AG10803 (cell line): ENCODE measurements at regions not wholly inside any gene's neighbourhood (a gene's known extent, or its start where the extent isn't known, plus 50 kb on each side); places are given as distances from the start of the nearest gene placed in this dataset.

ENCODE experiments used
- DNase-seq: peaks from one replicate; pipeline ENCODE4 v3.0.0; 2010; ENCODE audit warnings: low read depth
- H3K4me3 ChIP-seq: 2 replicates; pipeline ENCODE4 v1.5.1; 2011; ENCODE audit warnings: mild to moderate bottlenecking, low read length, control low read depth
- TF ChIP-seq, protein P1 (sequence below): conservative IDR thresholded peaks from 2 replicates; pipeline ENCODE4 v1.5.1; 2011; ENCODE audit warnings: mild to moderate bottlenecking, low read length, control low read depth, inconsistent platforms

GRCh38 chr6:113375950-113376846 is 480.9 kb upstream of the MARCKS start:
- TF ChIP-seq, protein P1, sequence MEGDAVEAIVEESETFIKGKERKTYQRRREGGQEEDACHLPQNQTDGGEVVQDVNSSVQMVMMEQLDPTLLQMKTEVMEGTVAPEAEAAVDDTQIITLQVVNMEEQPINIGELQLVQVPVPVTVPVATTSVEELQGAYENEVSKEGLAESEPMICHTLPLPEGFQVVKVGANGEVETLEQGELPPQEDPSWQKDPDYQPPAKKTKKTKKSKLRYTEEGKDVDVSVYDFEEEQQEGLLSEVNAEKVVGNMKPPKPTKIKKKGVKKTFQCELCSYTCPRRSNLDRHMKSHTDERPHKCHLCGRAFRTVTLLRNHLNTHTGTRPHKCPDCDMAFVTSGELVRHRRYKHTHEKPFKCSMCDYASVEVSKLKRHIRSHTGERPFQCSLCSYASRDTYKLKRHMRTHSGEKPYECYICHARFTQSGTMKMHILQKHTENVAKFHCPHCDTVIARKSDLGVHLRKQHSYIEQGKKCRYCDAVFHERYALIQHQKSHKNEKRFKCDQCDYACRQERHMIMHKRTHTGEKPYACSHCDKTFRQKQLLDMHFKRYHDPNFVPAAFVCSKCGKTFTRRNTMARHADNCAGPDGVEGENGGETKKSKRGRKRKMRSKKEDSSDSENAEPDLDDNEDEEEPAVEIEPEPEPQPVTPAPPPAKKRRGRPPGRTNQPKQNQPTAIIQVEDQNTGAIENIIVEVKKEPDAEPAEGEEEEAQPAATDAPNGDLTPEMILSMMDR: no peak
- H3K4me3 ChIP-seq: peak overlapping the region; percentile 36
- DNase-seq: peak; percentile 93

DNA sequence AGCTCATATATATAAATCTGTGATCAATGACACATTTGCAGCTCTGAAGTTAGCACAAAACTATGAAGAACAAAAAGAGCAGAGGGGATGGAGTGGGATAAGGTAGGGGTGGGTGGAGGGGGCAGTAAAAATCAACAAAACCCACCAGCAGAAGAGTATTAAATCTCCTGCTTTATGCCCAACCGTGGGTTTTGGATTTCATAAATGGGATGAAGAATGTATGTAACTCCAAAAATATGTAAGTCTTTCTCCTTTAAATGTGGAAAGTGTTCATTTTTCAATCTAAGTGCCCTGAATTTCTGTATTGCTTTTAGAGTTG is 480.3 kb upstream of the MARCKS start:
- DNase-seq: no peak
- TF ChIP-seq, protein P1: no peak
- no peak overlapping the region for H3K4me3 ChIP-seq

DNA sequence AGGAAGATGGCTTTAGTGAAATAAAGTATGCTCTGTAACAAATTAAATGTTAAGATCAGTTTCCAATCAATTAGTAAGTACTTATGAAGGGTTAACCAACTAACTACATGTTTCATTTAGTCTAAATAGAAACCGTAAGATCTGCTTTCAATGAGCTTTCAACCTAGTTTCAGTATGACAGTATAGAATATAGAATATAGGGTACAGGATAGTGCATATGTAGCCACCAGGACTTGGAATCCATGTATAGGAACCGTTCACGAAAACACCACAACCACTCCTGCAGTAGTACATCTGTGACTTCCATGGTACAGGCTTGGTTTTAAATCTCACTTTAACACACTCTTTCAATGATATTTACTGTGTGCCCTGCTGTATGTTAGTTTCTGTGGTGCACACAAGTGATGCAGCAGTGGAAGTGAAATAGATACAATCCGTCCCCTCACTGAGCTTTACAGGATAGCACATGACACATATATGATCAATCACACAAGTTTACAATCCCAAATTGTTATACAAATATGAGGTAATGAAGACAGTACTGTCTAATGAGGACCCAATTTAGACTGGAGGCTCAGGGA is 479.7 kb upstream of the MARCKS start:
- H3K4me3 ChIP-seq: no peak overlapping the region
- TF ChIP-seq, protein P1: no peak
- DNase-seq: no peak

DNA sequence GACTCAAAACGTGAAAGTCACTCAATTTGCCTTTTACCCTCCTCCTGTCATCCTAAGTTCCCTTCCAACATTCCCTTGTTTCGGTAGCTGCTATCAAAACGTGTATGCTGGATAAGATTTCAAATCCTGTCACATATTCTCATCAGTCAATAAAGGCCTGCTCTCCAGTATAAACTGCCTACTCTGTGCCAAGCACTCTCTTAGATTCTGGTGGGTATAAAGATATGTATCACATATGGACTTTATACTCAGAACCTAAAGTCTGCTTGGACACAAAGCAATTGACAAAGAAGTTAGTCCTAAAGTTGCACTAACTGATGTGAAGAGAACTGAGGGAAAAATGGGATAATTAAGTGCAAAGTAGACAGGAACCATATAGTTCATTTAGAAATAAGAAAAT is 476.6 kb upstream of the MARCKS start:
- no peak overlapping the region for H3K4me3 ChIP-seq
- TF ChIP-seq, protein P1: no peak
- no peak for DNase-seq

DNA sequence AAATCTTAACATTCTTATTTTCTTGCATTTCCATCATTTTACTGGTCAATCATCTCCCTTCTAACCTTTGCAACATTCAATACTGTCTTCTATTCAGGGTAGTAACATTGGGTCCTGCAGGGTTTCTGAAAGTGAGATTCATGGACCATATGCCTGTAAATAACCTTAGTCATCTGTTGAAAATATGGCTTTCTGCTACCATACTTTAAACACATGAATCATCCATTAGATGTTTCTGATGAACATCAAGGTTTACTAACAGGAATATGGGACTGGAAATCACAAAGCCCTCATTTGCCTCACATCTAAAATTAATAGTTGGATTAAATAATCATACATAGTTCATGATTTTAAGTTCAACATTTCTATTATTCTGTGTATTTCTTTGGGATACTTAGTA is 475.9 kb upstream of the MARCKS start:
- no peak for DNase-seq
- H3K4me3 ChIP-seq: no peak overlapping the region
- TF ChIP-seq, protein P1: no peak

GRCh38 chr6:113381959-113382358 is 475.2 kb upstream of the MARCKS start:
- DNase-seq: peak; percentile 82
- TF ChIP-seq, protein P1: no peak
- no peak overlapping the region for H3K4me3 ChIP-seq

DNA sequence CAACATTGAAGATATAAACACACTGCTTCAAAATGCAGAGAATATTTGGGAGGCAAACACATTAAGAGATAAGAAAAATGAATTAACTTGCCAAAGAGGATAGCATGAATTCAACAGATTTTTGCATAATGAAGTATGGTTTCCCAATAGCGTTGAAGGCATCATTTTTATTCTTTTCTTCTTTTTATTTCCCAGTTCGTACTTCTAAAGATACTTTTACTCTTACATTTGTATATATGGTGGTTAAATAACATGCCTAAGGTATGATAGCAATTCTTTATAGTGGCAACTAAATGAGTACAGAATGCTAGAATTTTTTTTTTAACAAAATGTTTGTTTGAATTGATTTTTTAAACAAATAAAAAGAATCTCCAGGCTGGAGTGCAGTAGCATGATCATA is 473.4 kb upstream of the MARCKS start:
- no peak overlapping the region for H3K4me3 ChIP-seq
- no peak for DNase-seq
- TF ChIP-seq, protein P1: no peak
